IMR-90 (cell line): ENCODE measurements at regions not wholly inside any gene's neighbourhood (a gene's known extent, or its start where the extent isn't known, plus 50 kb on each side); places are given as distances from the start of the nearest gene placed in this dataset.
A peak's percentile ranks its signal among the peaks of the same experiment; 100 is the strongest.

Experiments used
- ATAC-seq: fragments of 200-7000 bp; cut with Tn5 transposase; 2 replicates; pipeline ENCODE4 v1.9.1; 2020; ENCODE audit warnings: low read depth, mild to moderate bottlenecking, moderate library complexity
- BruUV-seq: library from RNA; stranded (reverse); fragments of 400-500 nt; replicated peaks from 2 replicates; lab custom pipeline; 2021; lab: Mats Ljungman, UMichigan
- CTCF ChIA-PET: fragments of 300-600 bp; formaldehyde crosslinking; extraction: SDS; loops from one replicate; lab custom pipeline; 2021; ENCODE audit warnings: antibody characterized with exemption; lab: Yijun Ruan, JAX
- POLR2A ChIA-PET: fragments of 300-600 bp; sonication (Branson Sonifier 250); formaldehyde crosslinking; loops from one replicate; lab custom pipeline; 2022; ENCODE audit warnings: antibody characterized with exemption; ENCODE audit not compliant: unreplicated experiment; lab: Charles Lee
- DNase-seq: peaks from one replicate; pipeline ENCODE4 v3.0.0; 2013
- H2AFZ ChIP-seq: replicated peaks from 2 replicates; pipeline ENCODE3; 2013; ENCODE audit warnings: low read length, mild to moderate bottlenecking; ENCODE audit not compliant: poor library complexity
- H2AK5ac ChIP-seq: 2 replicates; pipeline ENCODE4 v1.6.1; 2013; ENCODE audit warnings: low read depth, low read length, inconsistent platforms
- H2AK9ac ChIP-seq: replicated peaks from 2 replicates; pipeline ENCODE3; 2013; ENCODE audit warnings: mild to moderate bottlenecking, low read depth, low read length, moderate library complexity; ENCODE audit not compliant: poor library complexity
- H2BK120ac ChIP-seq: 2 replicates; pipeline ENCODE4 v1.6.1; 2013; ENCODE audit warnings: low read depth, low read length, inconsistent platforms
- H2BK15ac ChIP-seq: 3 replicates; pipeline ENCODE4 v1.6.1; 2013; ENCODE audit warnings: low read depth, low read length, inconsistent platforms
- H2BK20ac ChIP-seq: 2 replicates; pipeline ENCODE4 v1.6.1; 2013; ENCODE audit warnings: low read depth, mild to moderate bottlenecking, inconsistent platforms, low read length, moderate library complexity
- H2BK5ac ChIP-seq: 2 replicates; pipeline ENCODE4 v1.6.1; 2013; ENCODE audit warnings: mild to moderate bottlenecking, low read depth, low read length, inconsistent platforms; ENCODE audit not compliant: poor library complexity, severe bottlenecking
- H3K14ac ChIP-seq: replicated peaks from 2 replicates; pipeline ENCODE4 v1.6.1; 2013; ENCODE audit warnings: low read depth, low read length, inconsistent platforms
- H3K18ac ChIP-seq: 2 replicates; pipeline ENCODE4 v1.6.1; 2013; ENCODE audit warnings: low read depth, low read length, control low read depth
- H3K23ac ChIP-seq: 2 replicates; pipeline ENCODE4 v1.6.1; 2013; ENCODE audit warnings: low read depth, low read length, inconsistent platforms
- H3K27ac ChIP-seq: 2 replicates; pipeline ENCODE4 v1.5.1; 2013; ENCODE audit warnings: mild to moderate bottlenecking, control low read depth, low read length; ENCODE audit not compliant: insufficient read depth
- H3K27me3 ChIP-seq: 2 replicates; pipeline ENCODE4 v1.6.1; 2013; ENCODE audit warnings: low read length; ENCODE audit not compliant: control insufficient read depth, insufficient read depth
- H3K36me3 ChIP-seq: 2 replicates; pipeline ENCODE4 v1.6.1; 2013; ENCODE audit warnings: low read length, mixed read lengths; ENCODE audit not compliant: control insufficient read depth, insufficient read depth
- H3K4ac ChIP-seq: 2 replicates; pipeline ENCODE4 v1.6.1; 2013; ENCODE audit warnings: low read depth, low read length, inconsistent platforms
- H3K4me1 ChIP-seq: 2 replicates; pipeline ENCODE4 v1.6.1; 2013; ENCODE audit warnings: low read length, mixed read lengths; ENCODE audit not compliant: control insufficient read depth, insufficient read depth
- H3K4me2 ChIP-seq: 2 replicates; pipeline ENCODE4 v1.6.1; 2013; ENCODE audit warnings: low read depth, mild to moderate bottlenecking, control low read depth, low read length, moderate library complexity
- H3K4me3 ChIP-seq: 2 replicates; pipeline ENCODE4 v1.5.1; 2013; ENCODE audit warnings: low read depth, mild to moderate bottlenecking, control low read depth, low read length, moderate library complexity; ENCODE audit not compliant: insufficient read depth
- H3K56ac ChIP-seq: 2 replicates; pipeline ENCODE4 v1.6.1; 2013; ENCODE audit warnings: low read length, inconsistent platforms; ENCODE audit not compliant: insufficient read depth; ENCODE audit errors: extremely low read depth
- H3K79me1 ChIP-seq, 2 experiments: 2 replicates each; pipeline ENCODE4 v1.6.1; 2013; ENCODE audit warnings: low read length in 2 of 2, inconsistent platforms in 1 of 2, low read depth in 1 of 2
- H3K9ac ChIP-seq: 2 replicates; pipeline ENCODE4 v1.6.1; 2013; ENCODE audit warnings: low read depth, low read length, control low read depth
- H3K9me1 ChIP-seq: 2 replicates; pipeline ENCODE4 v1.6.1; 2013; ENCODE audit warnings: low read length, inconsistent platforms; ENCODE audit not compliant: insufficient read depth
- H3K9me3 ChIP-seq: 2 replicates; pipeline ENCODE4 v1.6.1; 2013; ENCODE audit warnings: low read length; ENCODE audit not compliant: control insufficient read depth, insufficient read depth
- H4K20me1 ChIP-seq: 2 replicates; pipeline ENCODE4 v1.6.1; 2013; ENCODE audit warnings: low read length, inconsistent platforms; ENCODE audit not compliant: insufficient read depth
- H4K5ac ChIP-seq: 2 replicates; pipeline ENCODE4 v1.6.1; 2013; ENCODE audit warnings: mild to moderate bottlenecking, low read depth, low read length, control low read depth
- H4K8ac ChIP-seq, 2 experiments: 2 replicates each; pipeline ENCODE4 v1.6.1; 2013; ENCODE audit warnings: low read depth in 2 of 2, low read length in 2 of 2, control low read depth in 1 of 2, inconsistent platforms in 1 of 2
- H4K91ac ChIP-seq: 2 replicates; pipeline ENCODE4 v1.6.1; 2013; ENCODE audit warnings: low read depth, low read length, inconsistent platforms; ENCODE audit not compliant: insufficient read depth
- FOS ChIP-seq: fragments of 150-350 bp; IDR thresholded peaks from 2 replicates; pipeline ENCODE4 v1.6.1; 2016; ENCODE audit warnings: low read depth, low read length
- POLR2A ChIP-seq: IDR thresholded peaks from 2 replicates; pipeline ENCODE4 v1.6.1; 2012; ENCODE audit warnings: mild to moderate bottlenecking, low read depth, low read length
- RAD21 ChIP-seq: IDR thresholded peaks from 2 replicates; pipeline ENCODE4 v1.6.1; 2012; ENCODE audit warnings: low read length, improper control_type of control experiment
- WGBS, 2 experiments: methylation state at CpG; one replicate each; pipeline versions ENCODE4 v1.1.5 to v1.1.7; 2013; ENCODE audit warnings: missing lambda C conversion rate in 2 of 2; ENCODE audit not compliant: insufficient read length in 1 of 2; ENCODE audit errors: extremely low coverage in 2 of 2; 5-methylcytosine and 5-hydroxymethylcytosine counted together
- dilution Hi-C: fragments of 300-500 bp; cut with HindIII; formaldehyde crosslinking; loops from one replicate; pipeline ENCODE4 v1.14.3; 2018; ENCODE audit warnings: low sequenced_read_pairs; ENCODE audit not compliant: unreplicated experiment
- in situ Hi-C: fragments of 300-500 bp; cut with MboI; formaldehyde crosslinking; loops from 3 replicates; pipeline ENCODE4 v1.14.3; 2019; ENCODE audit warnings: low sequenced_read_pairs, inconsistent platforms, mixed read lengths
- intact Hi-C: fragments of 100-400 bp; cut with micrococcal nuclease; formaldehyde crosslinking; loops from 2 replicates; pipeline ENCODE4 v1.10.0; 2022

- Histone ChIP-seq H2AFZ (no peak overlapping the region), H3K4me2 (peak overlapping the region; percentile 29; the same call in 1 of the 2 replicates), H3K23ac (no peak overlapping the region), H3K9me1 (peaks cover 9% of the 10 kb centered on the region), H3K9ac (no peak overlapping the region), H2BK5ac (no peak overlapping the region), H2BK120ac (peak overlapping the region; percentile 47; the same call in 1 of the 2 replicates), H2AK9ac (no peak overlapping the region), H2AK5ac (peak overlapping the region; percentile 54; the same call in 1 of the 2 replicates), H3K36me3 (no peaks in the 10 kb centered on the region), H3K27ac (no peak overlapping the region), H3K56ac (no peak overlapping the region), H4K20me1 (no peaks in the 10 kb centered on the region), H3K9me3 (no peaks in the 10 kb centered on the region), H4K5ac (no peak overlapping the region), H3K4me3 (no peak overlapping the region), H3K4me1 (peaks cover 12% of the 10 kb centered on the region), H3K4ac (peak overlapping the region; percentile 8; the same call in 1 of the 2 replicates), H4K91ac (no peak overlapping the region; the same call in 1 of the 2 replicates), H4K8ac (peak overlapping the region in 1 of 2 experiments; percentile 45; a peak in 1 of 4 replicates), H2BK15ac (0 out of 3 replicates have a peak overlapping the region, but pooled peaks have one; percentile 5), H2BK20ac (0 out of 2 replicates have a peak overlapping the region, but pooled peaks have one; percentile 11), H3K14ac (peak overlapping the region; percentile 23; the same call in 1 of the 2 replicates), H3K18ac (peak overlapping the region; percentile 37; the same call in 1 of the 2 replicates), H3K79me1 (no peaks in the 10 kb centered on the region), H3K27me3 (no peaks in the 10 kb centered on the region)
- peak; percentile 28 for DNase-seq
- POLR2A ChIA-PET, result no interaction called here
- no TSS peak for BruUV-seq
- ATAC-seq, result no peak
- WGBS, 2 experiments, result no CpG with 5 or more reads among the region's 3 CpGs
- in situ Hi-C loops, result no loop called here
- dilution Hi-C loops, result no loop called here
- intact Hi-C loops, result loop anchor here (5.0 kb wide), 1 partner anchor 54 kb away; the partner anchor contains the start of gene S1PR1
- CTCF ChIA-PET, result no interaction called here
- TF ChIP-seq POLR2A (no peak), RAD21 (no peak), FOS (no peak)
These were observed 53.5 kb upstream of the S1PR1 start for GRCh38 chr1:101183388-101183699.
